Breast epithelium (tissue), 4 donors: ENCODE measurements at regions not wholly inside any gene's neighbourhood (a gene's known extent, or its start where the extent isn't known, plus 50 kb on each side); places are given as distances from the start of the nearest gene placed in this dataset.
"Not testable (repeated sequence)": the region's sequence is repeated elsewhere in the genome, so short reads cannot be mapped to it uniquely, and the experiment has no call there.

Experiments
- DNase-seq, 2 donors: peaks; one replicate each; pipeline ENCODE4 v3.0.0-alpha.2; 2019; ENCODE audit warnings: low spot score in 2 of 2
- H3K27ac ChIP-seq, 2 donors: fragments of 200-600 bp; sonication (generic) in 1 of 2; one replicate each; pipeline ENCODE4 v1.5.1; 2016 to 2019; ENCODE audit warnings: mild to moderate bottlenecking in 1 of 2
- H3K27me3 ChIP-seq, 2 donors: fragments of 200-600 bp; sonication (generic) in 1 of 2; one replicate each; pipeline versions ENCODE4 v1.5.1 to v1.6.0; 2017 to 2019; ENCODE audit warnings: control low read depth in 1 of 2, mild to moderate bottlenecking in 1 of 2
- H3K36me3 ChIP-seq: fragments of 200-600 bp; one replicate; pipeline ENCODE4 v1.5.1; 2019
- H3K4me1 ChIP-seq, 2 donors: fragments of 200-600 bp; sonication (generic); one replicate each; pipeline ENCODE4 v1.5.1; 2016 to 2019; ENCODE audit warnings: control low read depth in 1 of 2
- H3K4me3 ChIP-seq, 3 donors: fragments of 200-600 bp; sonication (generic); 1 replicate in 2 of 3; 2 replicates in 1 of 3; pipeline ENCODE4 v1.5.1; 2016 to 2019; ENCODE audit warnings: mild to moderate bottlenecking in 3 of 3, moderate library complexity in 2 of 3
- H3K9me3 ChIP-seq, 2 donors: fragments of 200-600 bp; sonication (generic) in 1 of 2; one replicate each; pipeline ENCODE4 v1.5.1; 2016 to 2019; ENCODE audit warnings: control low read depth in 1 of 2
- CTCF ChIP-seq, 3 donors: fragments of 450-650 bp; IDR thresholded peaks; one replicate each; pipeline ENCODE4 v1.5.1; 2016 to 2017; ENCODE audit warnings: antibody characterized with exemption in 3 of 3, mild to moderate bottlenecking in 3 of 3, moderate library complexity in 3 of 3
- POLR2A ChIP-seq: fragments of 450-650 bp; IDR thresholded peaks from one replicate; pipeline ENCODE4 v1.6.1; 2016; ENCODE audit warnings: antibody characterized with exemption, mild to moderate bottlenecking, moderate library complexity
- POLR2AphosphoS5 ChIP-seq, 3 donors: sonication (generic); formaldehyde crosslinking; IDR thresholded peaks; one replicate each; pipeline ENCODE4 v1.6.1; 2017; ENCODE audit warnings: antibody characterized with exemption in 3 of 3
- intact Hi-C: fragments of 100-400 bp; cut with DNase I; formaldehyde crosslinking; loops from one replicate; pipeline ENCODE4 v1.15.1; 2023; ENCODE audit warnings: low total_unique reads

- H3K27ac ChIP-seq = peak overlapping the region in 1 of 2 donors; percentile 43
- no peaks in the 10 kb centered on the region for H3K36me3 ChIP-seq
- TF ChIP-seq POLR2A (no peak), POLR2AphosphoS5 (IDR thresholded peaks at IDR 0.05) (no peak), CTCF (IDR thresholded peaks at IDR 0.05) (no peak)
- peak in 1 of 2 donors; percentile 42 for DNase-seq
- peaks cover 3 to 7% of the 10 kb centered on the region in 2 donors for H3K9me3 ChIP-seq
- no peaks in the 10 kb centered on the region for H3K4me1 ChIP-seq
- no peak overlapping the region for H3K4me3 ChIP-seq
- intact Hi-C loops = loop anchor here (5.0 kb wide), 1 partner anchor 233 kb away; no protein-coding TSS in a partner anchor
- H3K27me3 ChIP-seq = no peaks in the 10 kb centered on the region
These were observed 59.0 kb upstream of the ZNF532 start for GRCh38 chr18:58805467-58806187.

- no peaks in the 10 kb centered on the region for H3K4me1 ChIP-seq
- intact Hi-C loops = loop anchor here (5.0 kb wide), 1 partner anchor 235 kb away; no protein-coding TSS in a partner anchor
- H3K9me3 ChIP-seq = peaks cover 3 to 7% of the 10 kb centered on the region in 2 donors
- TF ChIP-seq CTCF (IDR thresholded peaks at IDR 0.05) = no peak
- no peak for TF ChIP-seq POLR2A
- TF ChIP-seq POLR2AphosphoS5 (IDR thresholded peaks at IDR 0.05) = no peak
- H3K27ac ChIP-seq = no peak overlapping the region
- no peaks in the 10 kb centered on the region for H3K36me3 ChIP-seq
- no peaks in the 10 kb centered on the region for H3K27me3 ChIP-seq
- no peak overlapping the region for H3K4me3 ChIP-seq
- DNase-seq = no peak
These were observed 57.6 kb upstream of the ZNF532 start for GRCh38 chr18:58806826-58807714.

- DNase-seq = no peak
- TF ChIP-seq CTCF (IDR thresholded peaks at IDR 0.05) (no peak), POLR2A (no peak), POLR2AphosphoS5 (IDR thresholded peaks at IDR 0.05) (no peak)
- no peaks in the 10 kb centered on the region for H3K4me1 ChIP-seq
- H3K27me3 ChIP-seq = no peaks in the 10 kb centered on the region
- H3K9me3 ChIP-seq = peaks cover 3 to 7% of the 10 kb centered on the region in 2 donors
- no peaks in the 10 kb centered on the region for H3K36me3 ChIP-seq
- H3K4me3 ChIP-seq = no peak overlapping the region
- intact Hi-C loops = loop anchor here (5.0 kb wide), 1 partner anchor 235 kb away; no protein-coding TSS in a partner anchor
- no peak overlapping the region for H3K27ac ChIP-seq
These were observed 56.9 kb upstream of the ZNF532 start for GRCh38 chr18:58807766-58808165.

- Histone ChIP-seq H3K27ac (no peak overlapping the region), H3K9me3 (peaks cover 2 to 7% of the 10 kb centered on the region in 2 donors), H3K36me3 (no peaks in the 10 kb centered on the region), H3K27me3 (no peaks in the 10 kb centered on the region), H3K4me1 (no peaks in the 10 kb centered on the region), H3K4me3 (no peak overlapping the region)
- DNase-seq = no peak
- intact Hi-C loops = loop anchor here (5.0 kb wide), 1 partner anchor 236 kb away; no protein-coding TSS in a partner anchor
- no peak for TF ChIP-seq POLR2AphosphoS5 (IDR thresholded peaks at IDR 0.05)
- no peak for TF ChIP-seq CTCF (IDR thresholded peaks at IDR 0.05)
- TF ChIP-seq POLR2A = no peak
These were observed 56.3 kb upstream of the ZNF532 start for GRCh38 chr18:58808349-58808748.

GRCh38 chr18:58811859-58812258, 52.8 kb upstream of the ZNF532 start:
- intact Hi-C loops = loop anchor here (10.0 kb wide), 1 partner anchor 853 kb away; no protein-coding TSS in a partner anchor

More at GRCh38 chr18:58811859-58812258, 52.8 kb upstream of the ZNF532 start:
- H3K27ac ChIP-seq, H3K27me3 ChIP-seq, H3K36me3 ChIP-seq, DNase-seq, H3K9me3 ChIP-seq, H3K4me3 ChIP-seq, H3K4me1 ChIP-seq: not testable (repeated sequence)
